IMR-90 (cell line): ENCODE measurements at regions not wholly inside any gene's neighbourhood (a gene's known extent, or its start where the extent isn't known, plus 50 kb on each side); places are given as distances from the start of the nearest gene placed in this dataset.
"Not testable (repeated sequence)": the region's sequence is repeated elsewhere in the genome, so short reads cannot be mapped to it uniquely, and the experiment has no call there.

Experiments
- ATAC-seq: fragments of 200-7000 bp; cut with Tn5 transposase; 2 replicates; pipeline ENCODE4 v1.9.1; 2020; ENCODE audit warnings: low read depth, mild to moderate bottlenecking, moderate library complexity
- BruUV-seq: library from RNA; stranded (reverse); fragments of 400-500 nt; replicated peaks from 2 replicates; lab custom pipeline; 2021; lab: Mats Ljungman, UMichigan
- CTCF ChIA-PET: fragments of 300-600 bp; formaldehyde crosslinking; extraction: SDS; loops from one replicate; lab custom pipeline; 2021; ENCODE audit warnings: antibody characterized with exemption; lab: Yijun Ruan, JAX
- POLR2A ChIA-PET: fragments of 300-600 bp; sonication (Branson Sonifier 250); formaldehyde crosslinking; loops from one replicate; lab custom pipeline; 2022; ENCODE audit warnings: antibody characterized with exemption; ENCODE audit not compliant: unreplicated experiment; lab: Charles Lee
- DNase-seq: peaks from one replicate; pipeline ENCODE4 v3.0.0; 2013
- H2AFZ ChIP-seq: replicated peaks from 2 replicates; pipeline ENCODE3; 2013; ENCODE audit warnings: low read length, mild to moderate bottlenecking; ENCODE audit not compliant: poor library complexity
- H2AK5ac ChIP-seq: 2 replicates; pipeline ENCODE4 v1.6.1; 2013; ENCODE audit warnings: low read depth, low read length, inconsistent platforms
- H2AK9ac ChIP-seq: replicated peaks from 2 replicates; pipeline ENCODE3; 2013; ENCODE audit warnings: mild to moderate bottlenecking, low read depth, low read length, moderate library complexity; ENCODE audit not compliant: poor library complexity
- H2BK120ac ChIP-seq: 2 replicates; pipeline ENCODE4 v1.6.1; 2013; ENCODE audit warnings: low read depth, low read length, inconsistent platforms
- H2BK15ac ChIP-seq: 3 replicates; pipeline ENCODE4 v1.6.1; 2013; ENCODE audit warnings: low read depth, low read length, inconsistent platforms
- H2BK20ac ChIP-seq: 2 replicates; pipeline ENCODE4 v1.6.1; 2013; ENCODE audit warnings: low read depth, mild to moderate bottlenecking, inconsistent platforms, low read length, moderate library complexity
- H2BK5ac ChIP-seq: 2 replicates; pipeline ENCODE4 v1.6.1; 2013; ENCODE audit warnings: mild to moderate bottlenecking, low read depth, low read length, inconsistent platforms; ENCODE audit not compliant: poor library complexity, severe bottlenecking
- H3K14ac ChIP-seq: replicated peaks from 2 replicates; pipeline ENCODE4 v1.6.1; 2013; ENCODE audit warnings: low read depth, low read length, inconsistent platforms
- H3K18ac ChIP-seq: 2 replicates; pipeline ENCODE4 v1.6.1; 2013; ENCODE audit warnings: low read depth, low read length, control low read depth
- H3K23ac ChIP-seq: 2 replicates; pipeline ENCODE4 v1.6.1; 2013; ENCODE audit warnings: low read depth, low read length, inconsistent platforms
- H3K27ac ChIP-seq: 2 replicates; pipeline ENCODE4 v1.5.1; 2013; ENCODE audit warnings: mild to moderate bottlenecking, control low read depth, low read length; ENCODE audit not compliant: insufficient read depth
- H3K27me3 ChIP-seq: 2 replicates; pipeline ENCODE4 v1.6.1; 2013; ENCODE audit warnings: low read length; ENCODE audit not compliant: control insufficient read depth, insufficient read depth
- H3K36me3 ChIP-seq: 2 replicates; pipeline ENCODE4 v1.6.1; 2013; ENCODE audit warnings: low read length, mixed read lengths; ENCODE audit not compliant: control insufficient read depth, insufficient read depth
- H3K4ac ChIP-seq: 2 replicates; pipeline ENCODE4 v1.6.1; 2013; ENCODE audit warnings: low read depth, low read length, inconsistent platforms
- H3K4me1 ChIP-seq: 2 replicates; pipeline ENCODE4 v1.6.1; 2013; ENCODE audit warnings: low read length, mixed read lengths; ENCODE audit not compliant: control insufficient read depth, insufficient read depth
- H3K4me2 ChIP-seq: 2 replicates; pipeline ENCODE4 v1.6.1; 2013; ENCODE audit warnings: low read depth, mild to moderate bottlenecking, control low read depth, low read length, moderate library complexity
- H3K4me3 ChIP-seq: 2 replicates; pipeline ENCODE4 v1.5.1; 2013; ENCODE audit warnings: low read depth, mild to moderate bottlenecking, control low read depth, low read length, moderate library complexity; ENCODE audit not compliant: insufficient read depth
- H3K56ac ChIP-seq: 2 replicates; pipeline ENCODE4 v1.6.1; 2013; ENCODE audit warnings: low read length, inconsistent platforms; ENCODE audit not compliant: insufficient read depth; ENCODE audit errors: extremely low read depth
- H3K79me1 ChIP-seq, 2 experiments: 2 replicates each; pipeline ENCODE4 v1.6.1; 2013; ENCODE audit warnings: low read length in 2 of 2, inconsistent platforms in 1 of 2, low read depth in 1 of 2
- H3K9ac ChIP-seq: 2 replicates; pipeline ENCODE4 v1.6.1; 2013; ENCODE audit warnings: low read depth, low read length, control low read depth
- H3K9me1 ChIP-seq: 2 replicates; pipeline ENCODE4 v1.6.1; 2013; ENCODE audit warnings: low read length, inconsistent platforms; ENCODE audit not compliant: insufficient read depth
- H3K9me3 ChIP-seq: 2 replicates; pipeline ENCODE4 v1.6.1; 2013; ENCODE audit warnings: low read length; ENCODE audit not compliant: control insufficient read depth, insufficient read depth
- H4K20me1 ChIP-seq: 2 replicates; pipeline ENCODE4 v1.6.1; 2013; ENCODE audit warnings: low read length, inconsistent platforms; ENCODE audit not compliant: insufficient read depth
- H4K5ac ChIP-seq: 2 replicates; pipeline ENCODE4 v1.6.1; 2013; ENCODE audit warnings: mild to moderate bottlenecking, low read depth, low read length, control low read depth
- H4K8ac ChIP-seq, 2 experiments: 2 replicates each; pipeline ENCODE4 v1.6.1; 2013; ENCODE audit warnings: low read depth in 2 of 2, low read length in 2 of 2, control low read depth in 1 of 2, inconsistent platforms in 1 of 2
- H4K91ac ChIP-seq: 2 replicates; pipeline ENCODE4 v1.6.1; 2013; ENCODE audit warnings: low read depth, low read length, inconsistent platforms; ENCODE audit not compliant: insufficient read depth
- CEBPB ChIP-seq: IDR thresholded peaks from 2 replicates; pipeline ENCODE4 v1.6.1; 2012; ENCODE audit warnings: low read depth, low read length, improper control_type of control experiment
- WGBS, 2 experiments: methylation state at CpG; one replicate each; pipeline versions ENCODE4 v1.1.5 to v1.1.7; 2013; ENCODE audit warnings: missing lambda C conversion rate in 2 of 2; ENCODE audit not compliant: insufficient read length in 1 of 2; ENCODE audit errors: extremely low coverage in 2 of 2; 5-methylcytosine and 5-hydroxymethylcytosine counted together
- dilution Hi-C: fragments of 300-500 bp; cut with HindIII; formaldehyde crosslinking; loops from one replicate; pipeline ENCODE4 v1.14.3; 2018; ENCODE audit warnings: low sequenced_read_pairs; ENCODE audit not compliant: unreplicated experiment
- in situ Hi-C: fragments of 300-500 bp; cut with MboI; formaldehyde crosslinking; loops from 3 replicates; pipeline ENCODE4 v1.14.3; 2019; ENCODE audit warnings: low sequenced_read_pairs, inconsistent platforms, mixed read lengths
- intact Hi-C: fragments of 100-400 bp; cut with micrococcal nuclease; formaldehyde crosslinking; loops from 2 replicates; pipeline ENCODE4 v1.10.0; 2022

GRCh38 chrX:91958351-91958750 lies 179.2 kb downstream of the PCDH11X start:
- POLR2A ChIA-PET, ATAC-seq, H3K4me1 ChIP-seq, DNase-seq, H3K9me3 ChIP-seq, H3K4me3 ChIP-seq, H3K4ac ChIP-seq, H2AK9ac ChIP-seq, H3K14ac ChIP-seq, H2AFZ ChIP-seq, H3K23ac ChIP-seq, H2BK5ac ChIP-seq, H3K36me3 ChIP-seq, H3K9ac ChIP-seq, CTCF ChIA-PET, H3K27ac ChIP-seq, H2BK120ac ChIP-seq, H4K5ac ChIP-seq, H3K79me1 ChIP-seq, H2BK15ac ChIP-seq, dilution Hi-C loops, H4K91ac ChIP-seq, H3K9me1 ChIP-seq, intact Hi-C loops, H3K18ac ChIP-seq, H2BK20ac ChIP-seq, BruUV-seq, H3K56ac ChIP-seq, H3K27me3 ChIP-seq, H3K4me2 ChIP-seq, H4K8ac ChIP-seq, H2AK5ac ChIP-seq, in situ Hi-C loops, H4K20me1 ChIP-seq: not testable (repeated sequence)
- WGBS, 2 experiments = no CpG with 5 or more reads among the region's 6 CpGs
- TF ChIP-seq CEBPB = peak; percentile 78

- CTCF ChIA-PET, H2BK20ac ChIP-seq, H3K56ac ChIP-seq, H2AFZ ChIP-seq, H3K9me1 ChIP-seq, intact Hi-C loops, in situ Hi-C loops, H2BK120ac ChIP-seq, H3K14ac ChIP-seq, H3K23ac ChIP-seq, H3K4me1 ChIP-seq, H2AK9ac ChIP-seq, H3K9ac ChIP-seq, H4K8ac ChIP-seq, H2BK5ac ChIP-seq, H3K18ac ChIP-seq, H3K27ac ChIP-seq, H3K36me3 ChIP-seq, dilution Hi-C loops, H3K4me2 ChIP-seq, H4K5ac ChIP-seq, H3K27me3 ChIP-seq, H3K9me3 ChIP-seq, H3K79me1 ChIP-seq, H2AK5ac ChIP-seq, H3K4ac ChIP-seq, H4K20me1 ChIP-seq, BruUV-seq, H2BK15ac ChIP-seq, H3K4me3 ChIP-seq, ATAC-seq, H4K91ac ChIP-seq, POLR2A ChIA-PET, DNase-seq: not testable (repeated sequence)
- WGBS, 2 experiments = no CpG with 5 or more reads among the region's 2 CpGs
Measured at GRCh38 chrX:91990541-91990940, 211.4 kb downstream of the PCDH11X start.
